IPS-18a (cell line): ENCODE measurements at regions not wholly inside any gene's neighbourhood (a gene's known extent, or its start where the extent isn't known, plus 50 kb on each side); places are given as distances from the start of the nearest gene placed in this dataset.

ENCODE experiments used
- H3K27ac ChIP-seq: one replicate; pipeline ENCODE4 v1.5.1; 2013; ENCODE audit warnings: low read length
- H3K27me3 ChIP-seq: one replicate; pipeline ENCODE4 v1.6.1; 2013; ENCODE audit warnings: mild to moderate bottlenecking, low read length; ENCODE audit not compliant: control insufficient read depth, insufficient read depth
- H3K36me3 ChIP-seq: one replicate; pipeline ENCODE4 v1.6.1; 2013; ENCODE audit warnings: low read depth, low read length; ENCODE audit not compliant: control insufficient read depth
- H3K4me1 ChIP-seq: one replicate; pipeline ENCODE4 v1.6.1; 2013; ENCODE audit warnings: low read depth, low read length; ENCODE audit not compliant: control insufficient read depth
- H3K4me3 ChIP-seq: one replicate; pipeline ENCODE4 v1.5.1; 2013; ENCODE audit warnings: low read length
- H3K9ac ChIP-seq: one replicate; pipeline ENCODE4 v1.6.1; 2013; ENCODE audit warnings: mild to moderate bottlenecking, low read length, moderate library complexity
- H3K9me3 ChIP-seq: one replicate; pipeline ENCODE4 v1.6.1; 2013; ENCODE audit warnings: low read depth, low read length; ENCODE audit not compliant: control insufficient read depth

- H3K9ac ChIP-seq, result no peak overlapping the region
- H3K27ac ChIP-seq, result no peak overlapping the region
- H3K9me3 ChIP-seq, result no peaks in the 10 kb centered on the region
- no peaks in the 10 kb centered on the region for H3K27me3 ChIP-seq
- no peaks in the 10 kb centered on the region for H3K4me1 ChIP-seq
- H3K36me3 ChIP-seq, result no peaks in the 10 kb centered on the region
- no peak overlapping the region for H3K4me3 ChIP-seq
Measured at GRCh38 chr2:180709392-180710145, 270.8 kb upstream of the UBE2E3 start.

GRCh38 chr2:180707884-180708205, 272.6 kb upstream of the UBE2E3 start:
- Histone ChIP-seq H3K27me3 (no peaks in the 10 kb centered on the region), H3K9me3 (no peaks in the 10 kb centered on the region), H3K4me3 (no peak overlapping the region), H3K27ac (no peak overlapping the region), H3K36me3 (no peaks in the 10 kb centered on the region), H3K9ac (no peak overlapping the region), H3K4me1 (no peaks in the 10 kb centered on the region)

- Histone ChIP-seq H3K9ac (no peak overlapping the region), H3K27me3 (no peaks in the 10 kb centered on the region), H3K4me1 (no peaks in the 10 kb centered on the region), H3K9me3 (no peaks in the 10 kb centered on the region), H3K36me3 (no peaks in the 10 kb centered on the region), H3K27ac (no peak overlapping the region), H3K4me3 (no peak overlapping the region)
Measured at GRCh38 chr2:180707175-180707883, 273.1 kb upstream of the UBE2E3 start.

GRCh38 chr2:180706694-180707093, 273.7 kb upstream of the UBE2E3 start:
- Histone ChIP-seq H3K4me1 (no peaks in the 10 kb centered on the region), H3K27me3 (no peaks in the 10 kb centered on the region), H3K27ac (no peak overlapping the region), H3K9me3 (no peaks in the 10 kb centered on the region), H3K9ac (no peak overlapping the region), H3K36me3 (no peaks in the 10 kb centered on the region), H3K4me3 (no peak overlapping the region)

- no peak overlapping the region for H3K27ac ChIP-seq
- H3K9me3 ChIP-seq, result no peaks in the 10 kb centered on the region
- H3K4me1 ChIP-seq, result no peaks in the 10 kb centered on the region
- H3K27me3 ChIP-seq, result no peaks in the 10 kb centered on the region
- H3K4me3 ChIP-seq, result no peak overlapping the region
- H3K9ac ChIP-seq, result no peak overlapping the region
- H3K36me3 ChIP-seq, result no peaks in the 10 kb centered on the region
Measured at GRCh38 chr2:180705551-180705950, 274.9 kb upstream of the UBE2E3 start.

- Histone ChIP-seq H3K27me3 (no peaks in the 10 kb centered on the region), H3K9ac (no peak overlapping the region), H3K27ac (no peak overlapping the region), H3K9me3 (no peaks in the 10 kb centered on the region), H3K4me3 (no peak overlapping the region), H3K36me3 (no peaks in the 10 kb centered on the region), H3K4me1 (no peaks in the 10 kb centered on the region)
Measured at GRCh38 chr2:180705122-180705521, 275.3 kb upstream of the UBE2E3 start.

GRCh38 chr2:180699657-180700361, 280.6 kb upstream of the UBE2E3 start:
- Histone ChIP-seq H3K36me3 (no peaks in the 10 kb centered on the region), H3K9ac (no peak overlapping the region), H3K9me3 (no peaks in the 10 kb centered on the region), H3K4me1 (no peaks in the 10 kb centered on the region), H3K27me3 (no peaks in the 10 kb centered on the region), H3K4me3 (no peak overlapping the region), H3K27ac (no peak overlapping the region)

- H3K36me3 ChIP-seq, result no peaks in the 10 kb centered on the region
- H3K27me3 ChIP-seq, result no peaks in the 10 kb centered on the region
- no peak overlapping the region for H3K27ac ChIP-seq
- no peaks in the 10 kb centered on the region for H3K9me3 ChIP-seq
- no peak overlapping the region for H3K9ac ChIP-seq
- H3K4me1 ChIP-seq, result no peaks in the 10 kb centered on the region
- H3K4me3 ChIP-seq, result no peak overlapping the region
Measured at GRCh38 chr2:180698668-180699067, 281.7 kb upstream of the UBE2E3 start.

- Histone ChIP-seq H3K4me1 (no peaks in the 10 kb centered on the region), H3K9me3 (no peaks in the 10 kb centered on the region), H3K4me3 (no peak overlapping the region), H3K36me3 (no peaks in the 10 kb centered on the region), H3K27me3 (no peaks in the 10 kb centered on the region), H3K9ac (no peak overlapping the region), H3K27ac (no peak overlapping the region)
Measured at GRCh38 chr2:180695586-180696401, 284.6 kb upstream of the UBE2E3 start.

GRCh38 chr2:180694445-180695421, 285.7 kb upstream of the UBE2E3 start:
- Histone ChIP-seq H3K27me3 (no peaks in the 10 kb centered on the region), H3K27ac (no peak overlapping the region), H3K9ac (no peak overlapping the region), H3K4me3 (no peak overlapping the region), H3K9me3 (no peaks in the 10 kb centered on the region), H3K36me3 (no peaks in the 10 kb centered on the region), H3K4me1 (no peaks in the 10 kb centered on the region)
